GM21786 (cell line): ENCODE measurements at regions not wholly inside any gene's neighbourhood (a gene's known extent, or its start where the extent isn't known, plus 50 kb on each side); places are given as distances from the start of the nearest gene placed in this dataset.

Experiments used
- ATAC-seq: cut with Tn5 transposase; IDR thresholded peaks from one replicate; pipeline ENCODE4 v1.9.1; 2021; ENCODE audit not compliant: unreplicated experiment

DNA sequence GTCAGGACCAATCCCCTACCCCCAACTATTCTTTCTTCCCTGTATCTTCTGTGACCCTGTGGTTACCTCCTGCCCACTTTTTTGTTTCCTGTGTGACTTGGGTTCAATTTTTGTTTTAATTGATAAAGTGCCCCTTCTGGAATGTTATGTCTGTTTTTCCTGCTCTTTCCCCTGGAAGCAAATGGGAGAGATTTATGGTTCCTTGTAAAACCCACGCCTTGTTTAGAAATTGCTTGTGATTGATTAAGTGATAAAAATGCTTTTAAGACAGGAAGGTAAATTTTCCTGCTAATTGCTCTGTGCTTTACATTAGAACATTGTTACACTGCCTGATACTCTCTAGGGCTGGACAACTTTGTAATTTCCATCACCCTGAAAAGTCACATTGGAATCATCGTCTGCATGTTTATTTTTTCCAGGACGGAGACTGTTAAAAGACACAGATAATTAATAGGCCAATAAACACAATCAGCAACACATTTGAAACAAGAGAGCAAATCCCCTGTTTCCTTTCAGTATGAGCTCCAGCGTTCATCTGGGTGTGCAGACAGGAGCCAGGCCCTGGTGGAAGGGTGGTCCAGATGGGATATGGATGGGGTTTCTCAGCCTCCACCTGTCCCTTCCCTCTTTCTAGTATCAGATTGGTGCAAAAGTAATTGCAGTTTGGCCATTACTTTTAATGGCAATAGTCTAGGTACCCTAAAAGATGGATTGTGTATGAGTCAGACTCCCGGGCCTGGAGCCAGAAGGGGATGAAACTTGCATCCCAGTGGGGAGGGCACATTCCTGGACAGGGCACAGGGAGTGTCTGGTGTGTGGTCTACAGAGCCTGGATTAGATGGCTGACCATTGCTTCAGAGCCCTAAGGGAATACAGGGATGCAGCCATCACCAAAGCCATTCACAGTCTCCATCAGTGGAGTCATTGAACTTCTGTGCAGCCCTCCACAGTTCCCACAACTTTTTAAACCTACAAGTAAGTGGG is 58.1 kb upstream of the AGBL1 start:
- no peak for ATAC-seq

- no peak for ATAC-seq
These were observed 50.7 kb upstream of the AGBL1 start for GRCh38 chr15:86028961-86029360.
